NOMO-1 (cell line): ENCODE measurements at regions not wholly inside any gene's neighbourhood (a gene's known extent, or its start where the extent isn't known, plus 50 kb on each side); places are given as distances from the start of the nearest gene placed in this dataset.

Experiments
- DNase-seq, 2 experiments: peaks; one replicate each; lab custom pipeline; 2025; ENCODE audit not compliant: unreplicated experiment in 2 of 2; lab: John Stamatoyannopoulos, UW

GRCh38 chr3:174767853-174768382, 91.2 kb upstream of the NAALADL2 start:
- DNase-seq, result no peak

GRCh38 chr3:174769171-174769570, 90.0 kb upstream of the NAALADL2 start:
- DNase-seq, result no peak

GRCh38 chr3:174775603-174776002, 83.5 kb upstream of the NAALADL2 start:
- DNase-seq, result no peak

- no peak for DNase-seq
Measured at GRCh38 chr3:174776123-174776522, 83.0 kb upstream of the NAALADL2 start.

DNA sequence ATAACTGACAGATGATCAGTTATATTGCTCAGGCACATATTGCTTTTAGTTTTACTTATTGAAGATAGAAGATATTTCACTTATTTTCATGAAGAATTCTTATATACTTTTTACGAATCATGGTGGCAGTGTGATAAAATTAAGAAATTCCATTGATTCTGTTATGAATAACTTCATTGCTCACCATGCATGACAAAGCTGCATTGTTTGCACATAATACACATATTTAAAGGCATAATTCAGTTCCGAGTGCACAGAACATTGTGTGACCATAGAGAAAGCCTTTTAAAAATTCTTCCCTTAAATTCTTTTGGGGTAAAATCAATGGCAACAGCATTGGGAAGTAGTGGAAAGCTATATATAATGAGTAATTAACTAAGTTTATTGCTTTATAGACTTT, 82.5 kb upstream of the NAALADL2 start:
- DNase-seq, result no peak

DNA sequence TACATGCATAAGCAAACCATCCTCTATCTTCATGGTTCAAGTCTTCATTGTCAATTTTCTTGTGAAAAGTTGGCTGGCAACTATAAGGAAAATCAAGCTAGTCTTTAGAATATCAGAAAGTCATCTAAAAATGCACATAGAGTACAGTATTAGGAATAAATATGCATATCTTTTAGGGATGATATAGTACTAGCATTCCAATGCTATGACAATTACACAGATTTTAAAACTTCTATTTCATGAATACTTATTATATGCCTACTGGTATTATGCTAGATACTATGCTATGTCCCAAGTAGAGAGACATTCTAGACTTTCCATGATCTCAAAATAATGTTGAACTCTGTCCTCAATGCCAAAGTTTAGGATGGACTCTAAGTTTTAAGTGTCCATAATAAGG, 81.3 kb upstream of the NAALADL2 start:
- DNase-seq, result no peak

DNA sequence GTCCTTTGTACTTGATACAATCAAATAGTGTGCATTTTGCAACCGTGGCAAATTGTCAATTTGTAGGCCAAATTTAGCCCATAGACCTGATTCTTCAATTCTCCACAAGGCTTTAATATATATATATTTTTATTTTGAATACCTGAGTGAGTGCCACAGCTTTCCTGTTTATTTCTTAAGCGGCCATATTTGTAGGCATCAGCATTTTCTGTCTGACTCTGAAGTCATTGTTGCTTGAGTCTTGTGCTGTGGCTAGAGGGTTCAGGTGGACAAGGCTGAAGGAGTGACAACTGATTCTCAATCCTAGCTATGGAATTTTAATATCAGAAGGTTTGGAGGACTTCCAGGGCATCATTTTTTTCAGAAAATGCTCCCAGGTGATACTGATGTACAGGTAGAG, 75.6 kb upstream of the NAALADL2 start:
- DNase-seq, result no peak

DNA sequence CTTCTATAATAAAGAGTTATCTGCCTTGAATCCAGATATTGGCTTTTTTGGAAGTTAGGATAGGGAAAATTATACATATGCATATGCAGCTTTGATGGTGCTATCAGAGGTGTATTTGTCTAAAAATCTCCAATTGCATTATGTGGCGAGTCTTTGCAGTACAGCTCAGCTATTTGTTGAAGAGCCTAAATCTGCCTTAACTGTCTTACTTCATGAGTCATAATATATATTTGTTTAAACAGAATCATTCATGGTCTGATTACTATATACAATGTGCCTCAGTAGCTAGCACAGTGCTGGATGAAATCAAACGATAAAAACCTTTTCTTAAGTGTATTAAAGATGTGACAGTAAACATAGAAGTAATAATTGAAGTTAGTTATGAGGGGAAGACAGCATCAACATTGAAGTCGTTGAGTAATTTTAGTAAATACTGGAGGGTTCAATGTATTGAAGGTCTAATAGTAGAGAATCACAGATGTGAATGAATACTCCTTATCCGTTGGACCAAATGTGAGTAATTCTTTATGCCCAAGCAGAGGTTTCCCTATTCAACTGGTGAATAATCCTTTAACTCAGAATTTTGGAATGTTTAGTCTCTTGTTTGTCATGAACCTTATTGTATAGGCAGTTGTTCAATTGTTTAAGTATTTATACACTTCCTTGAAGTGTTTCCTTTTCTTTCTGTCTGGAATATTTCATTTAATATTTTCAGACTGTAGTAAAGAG, 74.8 kb upstream of the NAALADL2 start:
- no peak for DNase-seq

GRCh38 chr3:174786825-174787224, 72.3 kb upstream of the NAALADL2 start:
- no peak for DNase-seq

DNA sequence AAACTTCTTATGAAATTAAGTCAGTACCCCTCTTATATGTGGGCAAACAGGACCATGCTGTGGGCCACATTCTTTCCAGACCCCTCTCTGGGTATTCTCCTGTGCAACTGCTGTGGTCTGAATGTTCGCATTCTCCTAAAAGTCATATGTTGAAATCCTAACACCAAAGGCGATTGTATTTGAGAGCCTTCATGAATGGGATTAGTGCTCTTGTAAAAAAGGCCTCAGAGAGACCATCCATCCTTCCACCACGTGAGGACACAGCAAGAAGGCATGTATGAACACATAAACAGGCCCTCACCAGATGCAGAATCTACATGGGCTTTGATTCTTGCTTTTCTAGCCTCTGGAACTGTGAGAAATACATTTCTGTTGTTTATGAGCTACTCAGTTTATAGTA, 68.0 kb upstream of the NAALADL2 start:
- DNase-seq, result no peak

DNA sequence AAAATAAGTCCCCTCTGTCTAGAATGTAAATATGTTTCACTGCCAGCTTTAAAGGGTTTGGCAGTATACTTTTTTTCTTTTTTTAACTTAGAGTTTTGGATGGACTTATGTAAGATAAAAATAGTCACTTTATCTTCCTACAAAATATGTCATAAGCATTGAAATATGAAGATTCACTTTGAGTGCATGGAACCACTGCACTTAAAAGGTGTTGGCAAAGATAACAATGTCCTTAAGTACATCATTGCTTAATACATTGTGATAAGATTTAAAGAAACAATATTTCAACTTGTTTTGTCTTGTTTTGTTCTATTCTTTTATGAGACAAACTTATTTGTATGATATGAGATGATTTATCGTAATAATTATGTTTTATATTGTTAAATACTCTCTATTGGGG, 66.3 kb upstream of the NAALADL2 start:
- DNase-seq, result no peak
